Loucy (cell line): ENCODE measurements at regions not wholly inside any gene's neighbourhood (a gene's known extent, or its start where the extent isn't known, plus 50 kb on each side); places are given as distances from the start of the nearest gene placed in this dataset.

Experiments used
- CTCF ChIP-seq: fragments of 200-600 bp; sonication (generic); conservative IDR thresholded peaks from 2 replicates; pipeline ENCODE4 v1.5.1; 2014; ENCODE audit warnings: mild to moderate bottlenecking, antibody characterized with exemption, low read length
- EZH2phosphoT487 ChIP-seq: fragments of 200-600 bp; IDR thresholded peaks from 2 replicates; pipeline ENCODE4 v1.6.1; 2018; ENCODE audit warnings: antibody characterized with exemption, mild to moderate bottlenecking, moderate library complexity, borderline replicate concordance

DNA sequence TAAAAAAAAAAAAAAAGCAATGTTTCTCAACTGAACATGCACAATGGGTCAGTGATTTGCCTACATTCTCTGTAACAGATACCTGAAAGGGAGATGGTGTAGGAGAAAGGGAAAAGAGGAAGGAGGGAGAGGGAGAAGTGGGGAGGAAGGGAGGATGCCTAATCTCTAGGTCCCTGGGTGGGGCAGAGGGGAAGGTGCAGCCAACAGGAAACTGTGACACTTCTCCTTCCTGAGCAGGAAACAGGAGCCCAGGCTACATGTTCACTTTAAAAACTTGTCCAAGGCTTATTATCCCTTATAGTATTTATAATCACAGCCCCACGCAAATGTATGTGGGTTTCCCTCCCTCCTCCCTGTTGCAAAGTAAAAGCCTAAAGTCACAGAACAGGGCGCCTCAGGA, 137.9 kb downstream of the MINAR1 start:
- no peak for TF ChIP-seq CTCF
- TF ChIP-seq EZH2phosphoT487: no peak
